ENCODE measurements at regions not wholly inside any gene's neighbourhood (a gene's known extent, or its start where the extent isn't known, plus 50 kb on each side); places are given as distances from the start of the nearest gene placed in this dataset.

GRCh38 chr11:134666273-134667174 lies 254.5 kb upstream of the B3GAT1 start:
- no peak overlapping the region for H3K4me3 ChIP-seq (replicated peaks; ENCODE audit: low read depth, low read length)
- TF ChIP-seq, protein P1, sequence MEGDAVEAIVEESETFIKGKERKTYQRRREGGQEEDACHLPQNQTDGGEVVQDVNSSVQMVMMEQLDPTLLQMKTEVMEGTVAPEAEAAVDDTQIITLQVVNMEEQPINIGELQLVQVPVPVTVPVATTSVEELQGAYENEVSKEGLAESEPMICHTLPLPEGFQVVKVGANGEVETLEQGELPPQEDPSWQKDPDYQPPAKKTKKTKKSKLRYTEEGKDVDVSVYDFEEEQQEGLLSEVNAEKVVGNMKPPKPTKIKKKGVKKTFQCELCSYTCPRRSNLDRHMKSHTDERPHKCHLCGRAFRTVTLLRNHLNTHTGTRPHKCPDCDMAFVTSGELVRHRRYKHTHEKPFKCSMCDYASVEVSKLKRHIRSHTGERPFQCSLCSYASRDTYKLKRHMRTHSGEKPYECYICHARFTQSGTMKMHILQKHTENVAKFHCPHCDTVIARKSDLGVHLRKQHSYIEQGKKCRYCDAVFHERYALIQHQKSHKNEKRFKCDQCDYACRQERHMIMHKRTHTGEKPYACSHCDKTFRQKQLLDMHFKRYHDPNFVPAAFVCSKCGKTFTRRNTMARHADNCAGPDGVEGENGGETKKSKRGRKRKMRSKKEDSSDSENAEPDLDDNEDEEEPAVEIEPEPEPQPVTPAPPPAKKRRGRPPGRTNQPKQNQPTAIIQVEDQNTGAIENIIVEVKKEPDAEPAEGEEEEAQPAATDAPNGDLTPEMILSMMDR (IDR thresholded peaks at IDR 0.05; ENCODE audit: low read depth, low read length, missing control alignments) = no peak
- no peak for DNase-seq (ENCODE audit: extremely low read depth, low read depth)

- no peak for DNase-seq (ENCODE audit: extremely low read depth, low read depth)
- TF ChIP-seq, protein P1 (IDR thresholded peaks at IDR 0.05; ENCODE audit: low read depth, low read length, missing control alignments) = no peak
- no peak overlapping the region for H3K4me3 ChIP-seq (replicated peaks; ENCODE audit: low read depth, low read length)
Observed at GRCh38 chr11:134665571-134666270, 253.7 kb upstream of the B3GAT1 start.

DNA sequence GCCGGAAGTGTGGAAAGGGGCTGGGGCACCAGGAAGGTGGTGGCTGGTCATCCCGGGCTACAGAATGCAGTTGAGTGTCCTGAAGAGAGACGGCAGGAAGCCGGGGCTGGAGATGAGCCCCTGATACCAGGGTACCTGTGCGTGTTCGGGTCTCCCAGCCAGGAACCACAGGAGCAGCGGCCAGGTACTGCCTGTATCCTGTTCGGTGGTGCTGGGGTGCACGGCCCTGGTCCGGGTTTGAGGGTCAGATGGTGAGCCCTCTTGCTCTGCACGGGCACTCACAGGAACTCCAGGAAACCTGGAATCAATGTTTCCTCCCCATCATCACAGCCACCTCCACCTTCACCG lies 253.1 kb upstream of the B3GAT1 start:
- TF ChIP-seq, protein P1 (IDR thresholded peaks at IDR 0.05; ENCODE audit: low read depth, low read length, missing control alignments) = no peak
- no peak for DNase-seq (ENCODE audit: extremely low read depth, low read depth)
- no peak overlapping the region for H3K4me3 ChIP-seq (replicated peaks; ENCODE audit: low read depth, low read length)

GRCh38 chr11:134664447-134665187 lies 252.6 kb upstream of the B3GAT1 start:
- no peak for DNase-seq (ENCODE audit: extremely low read depth, low read depth)
- TF ChIP-seq, protein P1 (IDR thresholded peaks at IDR 0.05; ENCODE audit: low read depth, low read length, missing control alignments) = no peak
- H3K4me3 ChIP-seq (replicated peaks; ENCODE audit: low read depth, low read length) = no peak overlapping the region

GRCh38 chr11:134663506-134664313 lies 251.7 kb upstream of the B3GAT1 start:
- no peak for DNase-seq (ENCODE audit: extremely low read depth, low read depth)
- TF ChIP-seq, protein P1 (IDR thresholded peaks at IDR 0.05; ENCODE audit: low read depth, low read length, missing control alignments) = no peak

More at GRCh38 chr11:134663506-134664313, 251.7 kb upstream of the B3GAT1 start:
- H3K4me3 ChIP-seq (replicated peaks; ENCODE audit: low read depth, low read length) = no peak overlapping the region

Measured in HFF-Myc (cell line).